GM23338 (cell line): ENCODE measurements at regions not wholly inside any gene's neighbourhood (a gene's known extent, or its start where the extent isn't known, plus 50 kb on each side); places are given as distances from the start of the nearest gene placed in this dataset.

Source experiments
- CTCF ChIP-seq, 2 experiments: fragments of 200-600 bp in 1 of 2; sonication (generic) in 1 of 2; conservative IDR thresholded peaks; 2 replicates each; pipeline versions ENCODE4 v1.5.1 to v1.6.1; 2016 to 2017; ENCODE audit warnings: antibody characterized with exemption in 2 of 2, low read depth in 2 of 2, mild to moderate bottlenecking in 2 of 2, moderate library complexity in 1 of 2
- POLR2AphosphoS5 ChIP-seq: IDR thresholded peaks from 2 replicates; pipeline ENCODE4 v1.6.1; 2016; ENCODE audit warnings: antibody characterized with exemption, low read depth
- REST ChIP-seq: IDR thresholded peaks from one replicate; pipeline ENCODE4 v1.6.1; 2018; ENCODE audit warnings: antibody characterized with exemption; ENCODE audit not compliant: unreplicated experiment
- ZNF331 ChIP-seq: fragments of 250-450 bp; sonication (Bioruptor Pico); IDR thresholded peaks from 2 replicates; pipeline ENCODE4 v1.5.0; 2020; ENCODE audit warnings: low read depth, mild to moderate bottlenecking, moderate library complexity

- no peak for TF ChIP-seq ZNF331 (CRISPR knock-in tag)
- TF ChIP-seq CTCF (conservative IDR thresholded peaks at IDR 0.05; ENCODE audit: low read depth in 2 of 2), result no peak
- no peak for TF ChIP-seq REST
- TF ChIP-seq POLR2AphosphoS5, result no peak
These were observed 160.2 kb upstream of the FTMT start for GRCh38 chr5:121691478-121691877.
